Vagina (tissue), 2 donors: ENCODE measurements at regions not wholly inside any gene's neighbourhood (a gene's known extent, or its start where the extent isn't known, plus 50 kb on each side); places are given as distances from the start of the nearest gene placed in this dataset.

Experiments
- POLR2A ChIP-seq, 2 donors: fragments of 450-650 bp; IDR thresholded peaks; one replicate each; pipeline ENCODE4 v1.6.1; 2017; ENCODE audit warnings: antibody characterized with exemption in 2 of 2, mild to moderate bottlenecking in 2 of 2, moderate library complexity in 2 of 2
- POLR2AphosphoS5 ChIP-seq, 2 donors: sonication (generic); formaldehyde crosslinking; IDR thresholded peaks; one replicate each; pipeline ENCODE4 v1.9.0; 2017; ENCODE audit warnings: antibody characterized with exemption in 2 of 2, mild to moderate bottlenecking in 2 of 2, low read depth in 1 of 2; ENCODE audit not compliant: insufficient read depth in 1 of 2
- TF ChIP-seq, protein P1 (sequence below), 3 experiments: fragments of 450-650 bp in 2 of 3; fragments of 200-600 bp in 1 of 3; sonication (generic) in 1 of 3; IDR thresholded peaks; one replicate each; pipeline ENCODE4 v1.5.1; 2017 to 2019; ENCODE audit warnings: antibody characterized with exemption in 3 of 3, mild to moderate bottlenecking in 2 of 3, moderate library complexity in 2 of 3

DNA sequence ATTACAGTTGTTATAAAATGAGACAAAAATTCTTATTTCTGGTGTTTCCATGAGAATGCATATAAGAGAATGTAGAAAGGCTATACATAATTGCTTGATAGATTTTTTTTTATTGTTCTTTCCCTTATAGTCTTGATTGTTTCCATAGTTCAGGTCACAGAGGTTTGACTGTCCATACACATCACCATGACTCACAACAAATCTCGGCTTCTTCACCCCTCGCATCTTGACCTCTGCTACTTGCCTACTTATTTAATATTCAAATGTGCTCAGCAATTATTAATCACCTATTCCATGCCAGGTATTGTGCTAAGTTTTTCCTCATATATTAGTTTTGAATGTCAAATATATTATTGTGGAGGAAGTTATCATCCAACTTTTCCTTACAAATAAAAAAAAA, 789.6 kb downstream of the RNF144A start:
- TF ChIP-seq, protein P1, sequence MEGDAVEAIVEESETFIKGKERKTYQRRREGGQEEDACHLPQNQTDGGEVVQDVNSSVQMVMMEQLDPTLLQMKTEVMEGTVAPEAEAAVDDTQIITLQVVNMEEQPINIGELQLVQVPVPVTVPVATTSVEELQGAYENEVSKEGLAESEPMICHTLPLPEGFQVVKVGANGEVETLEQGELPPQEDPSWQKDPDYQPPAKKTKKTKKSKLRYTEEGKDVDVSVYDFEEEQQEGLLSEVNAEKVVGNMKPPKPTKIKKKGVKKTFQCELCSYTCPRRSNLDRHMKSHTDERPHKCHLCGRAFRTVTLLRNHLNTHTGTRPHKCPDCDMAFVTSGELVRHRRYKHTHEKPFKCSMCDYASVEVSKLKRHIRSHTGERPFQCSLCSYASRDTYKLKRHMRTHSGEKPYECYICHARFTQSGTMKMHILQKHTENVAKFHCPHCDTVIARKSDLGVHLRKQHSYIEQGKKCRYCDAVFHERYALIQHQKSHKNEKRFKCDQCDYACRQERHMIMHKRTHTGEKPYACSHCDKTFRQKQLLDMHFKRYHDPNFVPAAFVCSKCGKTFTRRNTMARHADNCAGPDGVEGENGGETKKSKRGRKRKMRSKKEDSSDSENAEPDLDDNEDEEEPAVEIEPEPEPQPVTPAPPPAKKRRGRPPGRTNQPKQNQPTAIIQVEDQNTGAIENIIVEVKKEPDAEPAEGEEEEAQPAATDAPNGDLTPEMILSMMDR (IDR thresholded peaks at IDR 0.05): no peak
- no peak for TF ChIP-seq POLR2A (IDR thresholded peaks at IDR 0.05)
- no peak for TF ChIP-seq POLR2AphosphoS5 (IDR thresholded peaks at IDR 0.05; ENCODE audit: insufficient read depth in 1 of 2, low read depth in 1 of 2)
